ENCODE measurements at regions not wholly inside any gene's neighbourhood (a gene's known extent, or its start where the extent isn't known, plus 50 kb on each side); places are given as distances from the start of the nearest gene placed in this dataset.
A peak's percentile ranks its signal among the peaks of the same experiment; 100 is the strongest.

DNA sequence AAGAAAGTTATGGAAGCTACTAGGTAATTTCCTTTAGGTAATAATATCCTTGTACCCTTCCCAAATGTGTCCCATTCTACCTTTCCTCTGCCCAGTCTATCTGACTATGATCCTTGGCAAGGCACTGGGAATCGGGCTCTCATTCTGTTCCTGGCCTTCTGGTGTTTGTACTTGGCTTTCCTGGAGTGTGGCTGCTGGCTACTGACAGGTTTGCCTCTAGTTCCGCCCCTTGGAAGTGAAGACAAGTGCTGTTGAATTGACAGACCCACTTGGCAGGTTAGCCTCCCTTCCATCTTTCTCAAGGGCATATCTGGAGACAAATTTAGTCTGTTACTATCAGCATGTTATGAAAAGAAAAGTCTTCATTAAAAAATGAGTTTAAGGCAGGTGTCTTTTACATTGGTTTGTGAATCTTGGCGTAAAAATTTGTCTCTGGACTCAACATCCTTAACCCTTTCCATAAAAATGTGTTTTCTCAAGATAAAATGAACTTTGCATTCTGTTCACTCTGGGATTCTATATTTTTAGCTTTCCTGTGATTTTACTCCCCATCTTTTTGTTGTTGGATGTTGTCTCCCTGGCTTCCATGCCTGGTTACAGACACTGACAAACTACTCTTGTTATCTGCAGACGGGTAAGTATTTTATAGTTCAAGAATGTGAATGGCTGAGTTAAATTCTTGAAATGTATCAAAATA lies 287.4 kb upstream of the PDGFD start:
- no peak overlapping the region for H3K27ac ChIP-seq

DNA sequence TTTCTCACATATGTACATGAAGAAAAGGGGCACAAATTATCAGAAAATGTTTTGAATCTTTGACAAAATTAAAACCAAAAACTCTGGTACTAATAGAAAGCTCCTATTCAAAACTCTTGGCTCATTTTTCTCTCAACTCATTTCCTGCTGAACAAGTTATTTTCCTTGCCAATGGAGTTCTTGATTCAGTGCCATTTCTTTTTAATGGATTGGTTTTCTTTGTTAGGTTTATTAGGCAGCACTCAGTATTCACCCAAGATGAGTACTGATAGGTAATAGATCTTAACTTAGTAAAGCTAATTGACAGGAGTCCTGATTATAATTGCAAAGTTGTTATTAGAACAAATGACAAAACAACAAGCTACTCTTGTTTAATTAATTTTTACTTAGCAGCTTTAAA lies 279.4 kb upstream of the PDGFD start:
- H3K27ac ChIP-seq: peak overlapping the region; percentile 44
- TF ChIP-seq, protein P1, sequence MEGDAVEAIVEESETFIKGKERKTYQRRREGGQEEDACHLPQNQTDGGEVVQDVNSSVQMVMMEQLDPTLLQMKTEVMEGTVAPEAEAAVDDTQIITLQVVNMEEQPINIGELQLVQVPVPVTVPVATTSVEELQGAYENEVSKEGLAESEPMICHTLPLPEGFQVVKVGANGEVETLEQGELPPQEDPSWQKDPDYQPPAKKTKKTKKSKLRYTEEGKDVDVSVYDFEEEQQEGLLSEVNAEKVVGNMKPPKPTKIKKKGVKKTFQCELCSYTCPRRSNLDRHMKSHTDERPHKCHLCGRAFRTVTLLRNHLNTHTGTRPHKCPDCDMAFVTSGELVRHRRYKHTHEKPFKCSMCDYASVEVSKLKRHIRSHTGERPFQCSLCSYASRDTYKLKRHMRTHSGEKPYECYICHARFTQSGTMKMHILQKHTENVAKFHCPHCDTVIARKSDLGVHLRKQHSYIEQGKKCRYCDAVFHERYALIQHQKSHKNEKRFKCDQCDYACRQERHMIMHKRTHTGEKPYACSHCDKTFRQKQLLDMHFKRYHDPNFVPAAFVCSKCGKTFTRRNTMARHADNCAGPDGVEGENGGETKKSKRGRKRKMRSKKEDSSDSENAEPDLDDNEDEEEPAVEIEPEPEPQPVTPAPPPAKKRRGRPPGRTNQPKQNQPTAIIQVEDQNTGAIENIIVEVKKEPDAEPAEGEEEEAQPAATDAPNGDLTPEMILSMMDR (conservative IDR thresholded peaks at IDR 0.05): no peak

More for the DNA sequence above, 287.4 kb upstream of the PDGFD start:
- TF ChIP-seq, protein P1 (conservative IDR thresholded peaks at IDR 0.05): no peak

DNA sequence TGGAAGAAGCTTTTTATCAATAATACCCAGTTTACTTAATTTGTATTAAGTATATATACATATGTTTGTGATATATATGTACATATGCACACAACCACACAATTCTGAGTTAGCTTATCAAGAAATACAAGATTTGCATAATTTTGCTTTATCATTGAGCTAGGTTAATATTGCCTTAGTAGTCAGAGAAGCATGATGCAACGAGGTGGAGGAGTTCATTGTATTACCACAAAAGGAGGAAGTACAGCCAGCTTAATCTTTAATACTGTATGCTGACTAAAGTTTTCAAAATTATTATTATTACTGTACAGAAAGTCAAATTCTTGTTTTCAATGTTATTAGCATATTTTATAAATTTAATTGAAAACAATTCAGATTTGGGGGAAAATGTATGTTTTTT lies 278.4 kb upstream of the PDGFD start:
- no peak overlapping the region for H3K27ac ChIP-seq

DNA sequence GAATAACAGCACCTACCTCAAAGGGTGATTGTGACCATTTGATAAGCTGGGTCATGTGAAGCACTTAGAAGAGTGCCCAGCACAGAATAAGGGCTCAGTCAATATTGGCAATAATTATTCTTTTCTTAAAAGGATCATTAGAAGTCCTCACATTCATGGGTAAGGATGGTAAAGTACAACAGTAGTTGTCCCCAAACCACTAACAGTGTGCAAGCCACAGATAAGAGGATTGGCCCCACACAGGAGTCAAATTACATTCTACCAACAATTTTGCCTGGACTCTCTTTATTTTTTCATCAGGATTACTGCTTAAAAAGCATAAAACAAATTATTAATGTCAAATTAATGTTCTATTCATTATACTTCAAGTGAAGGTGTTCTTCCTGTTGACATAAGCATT lies 271.5 kb upstream of the PDGFD start:
- TF ChIP-seq, protein P1 (conservative IDR thresholded peaks at IDR 0.05): no peak
- no peak overlapping the region for H3K27ac ChIP-seq

More for the DNA sequence above, 278.4 kb upstream of the PDGFD start:
- TF ChIP-seq, protein P1 (conservative IDR thresholded peaks at IDR 0.05): no peak

DNA sequence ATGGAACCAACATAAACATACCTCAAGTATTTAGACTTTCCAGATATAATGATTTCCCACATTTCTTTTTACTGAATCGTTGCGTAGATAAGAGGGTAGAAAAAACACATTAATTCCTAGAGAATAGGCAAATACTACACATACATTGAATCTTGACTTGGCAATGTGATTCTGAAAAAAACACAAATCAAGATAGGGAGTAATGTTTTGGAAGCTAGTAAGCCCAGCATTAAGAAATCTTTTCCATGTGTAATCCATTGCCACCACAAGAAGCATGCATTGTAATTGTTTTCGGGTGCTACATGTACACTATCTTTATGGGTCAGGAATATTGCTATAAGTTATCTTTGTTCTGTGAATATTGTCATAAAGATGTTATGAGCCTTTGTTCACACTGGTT lies 269.8 kb upstream of the PDGFD start:
- no peak overlapping the region for H3K27ac ChIP-seq
- TF ChIP-seq, protein P1 (conservative IDR thresholded peaks at IDR 0.05): no peak

DNA sequence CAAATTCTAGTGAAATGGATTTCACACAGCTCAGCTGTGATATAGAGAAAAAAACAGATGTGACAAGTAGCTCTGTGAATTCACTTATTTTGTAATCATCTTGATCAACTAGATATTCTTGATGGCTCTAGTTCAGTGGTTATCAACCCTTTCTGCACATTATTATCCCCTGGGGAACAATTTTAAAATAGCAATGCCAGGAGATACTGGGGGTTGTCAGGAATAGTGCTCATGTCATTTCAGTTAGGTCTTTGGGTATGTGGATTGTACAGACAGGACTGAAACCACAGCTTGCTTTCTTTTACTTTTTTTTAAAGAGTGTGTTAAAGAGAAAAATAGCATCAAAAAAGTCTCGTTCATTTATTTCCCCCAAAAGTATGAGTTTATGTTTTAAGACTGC lies 269.0 kb upstream of the PDGFD start:
- no peak overlapping the region for H3K27ac ChIP-seq
- TF ChIP-seq, protein P1 (conservative IDR thresholded peaks at IDR 0.05): no peak

DNA sequence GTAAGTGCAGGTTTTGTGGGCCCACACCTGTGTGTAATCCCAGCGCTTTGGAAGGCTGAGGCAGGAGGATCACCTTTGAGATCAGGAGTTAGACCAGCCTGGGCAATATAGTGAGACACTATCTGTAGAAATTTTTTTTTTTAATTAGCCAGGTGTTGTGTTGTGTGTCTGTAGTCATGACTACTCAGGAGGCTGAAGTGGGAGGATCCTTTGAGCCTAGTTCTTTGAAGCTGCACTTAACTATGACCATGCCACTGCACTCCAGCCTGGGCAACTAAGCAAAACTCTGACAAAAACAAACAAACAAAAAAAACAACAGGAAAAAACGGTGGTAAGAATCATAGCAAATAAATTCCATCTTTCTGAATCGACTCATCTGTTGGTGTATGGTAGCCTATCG lies 268.6 kb upstream of the PDGFD start:
- H3K27ac ChIP-seq: no peak overlapping the region
- TF ChIP-seq, protein P1 (conservative IDR thresholded peaks at IDR 0.05): no peak

Data from VCaP (cell line).